HG03442 (cell line): ENCODE measurements at regions not wholly inside any gene's neighbourhood (a gene's known extent, or its start where the extent isn't known, plus 50 kb on each side); places are given as distances from the start of the nearest gene placed in this dataset.
"Not testable (repeated sequence)": the region's sequence is repeated elsewhere in the genome, so short reads cannot be mapped to it uniquely, and the experiment has no call there.

Source experiments
- ATAC-seq: cut with Tn5 transposase; IDR thresholded peaks from one replicate; pipeline ENCODE4 v1.9.1; 2021; ENCODE audit warnings: mild to moderate bottlenecking, moderate library complexity; ENCODE audit not compliant: unreplicated experiment

- ATAC-seq, result no peak
Observed at GRCh38 chr3:137111497-137111896, 153.7 kb downstream of the IL20RB start.

- no peak for ATAC-seq
Observed at GRCh38 chr3:137116619-137117018, 158.8 kb downstream of the IL20RB start.

- ATAC-seq, result peak; percentile 69
Observed at GRCh38 chr3:137121704-137122314, 164.0 kb downstream of the IL20RB start.

GRCh38 chr3:137131081-137131480, 173.3 kb downstream of the IL20RB start:
- no peak for ATAC-seq

- ATAC-seq, result no peak
Observed at GRCh38 chr3:137134431-137134830, 176.6 kb downstream of the IL20RB start.

- no peak for ATAC-seq
Observed at GRCh38 chr3:137148406-137148805, 190.6 kb downstream of the IL20RB start.

GRCh38 chr3:137148917-137149316, 191.1 kb downstream of the IL20RB start:
- no peak for ATAC-seq

GRCh38 chr3:137150825-137151224, 193.0 kb downstream of the IL20RB start:
- ATAC-seq, result no peak

- ATAC-seq, result not testable (repeated sequence)
Observed at GRCh38 chr3:137153046-137153445, 195.3 kb downstream of the IL20RB start.

GRCh38 chr3:137163241-137163871, 205.6 kb downstream of the IL20RB start:
- no peak for ATAC-seq

- no peak for ATAC-seq
Observed at GRCh38 chr3:137163958-137164357, 206.2 kb downstream of the IL20RB start.

GRCh38 chr3:137165117-137165806, 207.5 kb downstream of the IL20RB start:
- no peak for ATAC-seq

- ATAC-seq, result no peak
Observed at GRCh38 chr3:137171834-137172603, 214.2 kb downstream of the IL20RB start.

- ATAC-seq, result no peak
Observed at GRCh38 chr3:137172728-137173127, 214.9 kb downstream of the IL20RB start.

- no peak for ATAC-seq
Observed at GRCh38 chr3:137174514-137174913, 216.7 kb downstream of the IL20RB start.

- no peak for ATAC-seq
Observed at GRCh38 chr3:137180220-137180619, 222.4 kb downstream of the IL20RB start.

GRCh38 chr3:137191133-137191923, 233.5 kb downstream of the IL20RB start:
- no peak for ATAC-seq

GRCh38 chr3:137191951-137192350, 234.2 kb downstream of the IL20RB start:
- no peak for ATAC-seq

GRCh38 chr3:137194301-137194700, 236.5 kb downstream of the IL20RB start:
- no peak for ATAC-seq

- not testable (repeated sequence) for ATAC-seq
Observed at GRCh38 chr3:137198374-137198773, 240.6 kb downstream of the IL20RB start.

GRCh38 chr3:137199678-137200077, 241.9 kb downstream of the IL20RB start:
- no peak for ATAC-seq
